WTC11 (cell line): ENCODE measurements at regions not wholly inside any gene's neighbourhood (a gene's known extent, or its start where the extent isn't known, plus 50 kb on each side); places are given as distances from the start of the nearest gene placed in this dataset.

Experiments used
- ELF4 ChIP-seq: sonication (generic); formaldehyde crosslinking; IDR thresholded peaks from 2 replicates; pipeline ENCODE4 v1.8.1; 2022; ENCODE audit warnings: low read depth, mild to moderate bottlenecking, moderate library complexity, missing genetic modification reagents
- ESRRA ChIP-seq: sonication (generic); formaldehyde crosslinking; IDR thresholded peaks from 2 replicates; pipeline ENCODE4 v1.8.1; 2022; ENCODE audit warnings: mild to moderate bottlenecking, missing genetic modification reagents, borderline replicate concordance
- JUN ChIP-seq: sonication (generic); formaldehyde crosslinking; IDR thresholded peaks from 2 replicates; pipeline ENCODE4 v1.8.0; 2023; ENCODE audit warnings: mild to moderate bottlenecking, missing genetic modification reagents
- SOX15 ChIP-seq: fragments of 250-450 bp; sonication (Bioruptor Pico); IDR thresholded peaks from 2 replicates; pipeline ENCODE4 v1.9.0; 2021; ENCODE audit warnings: mild to moderate bottlenecking
- SP1 ChIP-seq: sonication (generic); formaldehyde crosslinking; conservative IDR thresholded peaks from 2 replicates; pipeline ENCODE4 v1.8.1; 2022; ENCODE audit warnings: missing genetic modification reagents
- TP53 ChIP-seq: sonication (generic); formaldehyde crosslinking; IDR thresholded peaks from 2 replicates; pipeline ENCODE4 v1.8.1; 2023; ENCODE audit warnings: mild to moderate bottlenecking, missing genetic modification reagents
- ZNF232 ChIP-seq: sonication (generic); formaldehyde crosslinking; IDR thresholded peaks from 2 replicates; pipeline ENCODE4 v1.8.0; 2022; ENCODE audit warnings: mild to moderate bottlenecking, missing genetic modification reagents
- TF ChIP-seq, protein P1 (sequence below): sonication (generic); formaldehyde crosslinking; IDR thresholded peaks from 2 replicates; pipeline ENCODE4 v1.8.0; 2022; ENCODE audit warnings: mild to moderate bottlenecking, missing genetic modification reagents
- TF ChIP-seq, protein P2 (sequence below): fragments of 200-600 bp; IDR thresholded peaks from 2 replicates; pipeline ENCODE4 v1.8.0; 2022; ENCODE audit warnings: antibody characterized with exemption
- TF ChIP-seq, protein P3 (sequence below): sonication (generic); formaldehyde crosslinking; IDR thresholded peaks from 2 replicates; pipeline ENCODE4 v1.8.1; 2023; ENCODE audit warnings: mild to moderate bottlenecking, missing genetic modification reagents
- TF ChIP-seq, protein P4 (sequence below): sonication (generic); formaldehyde crosslinking; conservative IDR thresholded peaks from 2 replicates; pipeline ENCODE4 v1.8.1; 2022; ENCODE audit warnings: mild to moderate bottlenecking, missing genetic modification reagents

DNA sequence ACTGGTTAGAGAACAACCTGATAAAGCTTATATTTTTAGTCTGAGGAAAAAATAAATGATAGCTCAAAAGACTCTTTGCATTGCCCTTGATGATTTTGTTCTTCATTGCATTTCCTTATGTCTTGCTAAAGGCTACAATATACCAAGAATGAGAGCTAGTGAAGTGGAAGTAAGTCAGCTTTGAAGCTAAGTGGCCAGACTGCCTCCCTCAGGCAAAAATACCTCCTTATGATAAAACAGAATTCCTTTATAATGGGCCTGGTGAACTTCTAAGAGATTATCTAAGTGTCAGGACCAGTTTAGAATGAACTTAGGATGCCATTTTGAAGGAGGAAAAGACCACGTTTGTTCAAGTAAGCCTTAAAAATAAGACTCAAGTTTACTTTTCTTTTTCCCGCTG is 678.4 kb downstream of the ROBO2 start:
- TF ChIP-seq, protein P1, sequence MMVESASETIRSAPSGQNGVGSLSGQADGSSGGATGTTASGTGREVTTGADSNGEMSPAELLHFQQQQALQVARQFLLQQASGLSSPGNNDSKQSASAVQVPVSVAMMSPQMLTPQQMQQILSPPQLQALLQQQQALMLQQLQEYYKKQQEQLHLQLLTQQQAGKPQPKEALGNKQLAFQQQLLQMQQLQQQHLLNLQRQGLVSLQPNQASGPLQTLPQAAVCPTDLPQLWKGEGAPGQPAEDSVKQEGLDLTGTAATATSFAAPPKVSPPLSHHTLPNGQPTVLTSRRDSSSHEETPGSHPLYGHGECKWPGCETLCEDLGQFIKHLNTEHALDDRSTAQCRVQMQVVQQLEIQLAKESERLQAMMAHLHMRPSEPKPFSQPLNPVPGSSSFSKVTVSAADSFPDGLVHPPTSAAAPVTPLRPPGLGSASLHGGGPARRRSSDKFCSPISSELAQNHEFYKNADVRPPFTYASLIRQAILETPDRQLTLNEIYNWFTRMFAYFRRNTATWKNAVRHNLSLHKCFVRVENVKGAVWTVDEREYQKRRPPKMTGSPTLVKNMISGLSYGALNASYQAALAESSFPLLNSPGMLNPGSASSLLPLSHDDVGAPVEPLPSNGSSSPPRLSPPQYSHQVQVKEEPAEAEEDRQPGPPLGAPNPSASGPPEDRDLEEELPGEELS (CRISPR knock-in tag), result no peak
- TF ChIP-seq, protein P2, sequence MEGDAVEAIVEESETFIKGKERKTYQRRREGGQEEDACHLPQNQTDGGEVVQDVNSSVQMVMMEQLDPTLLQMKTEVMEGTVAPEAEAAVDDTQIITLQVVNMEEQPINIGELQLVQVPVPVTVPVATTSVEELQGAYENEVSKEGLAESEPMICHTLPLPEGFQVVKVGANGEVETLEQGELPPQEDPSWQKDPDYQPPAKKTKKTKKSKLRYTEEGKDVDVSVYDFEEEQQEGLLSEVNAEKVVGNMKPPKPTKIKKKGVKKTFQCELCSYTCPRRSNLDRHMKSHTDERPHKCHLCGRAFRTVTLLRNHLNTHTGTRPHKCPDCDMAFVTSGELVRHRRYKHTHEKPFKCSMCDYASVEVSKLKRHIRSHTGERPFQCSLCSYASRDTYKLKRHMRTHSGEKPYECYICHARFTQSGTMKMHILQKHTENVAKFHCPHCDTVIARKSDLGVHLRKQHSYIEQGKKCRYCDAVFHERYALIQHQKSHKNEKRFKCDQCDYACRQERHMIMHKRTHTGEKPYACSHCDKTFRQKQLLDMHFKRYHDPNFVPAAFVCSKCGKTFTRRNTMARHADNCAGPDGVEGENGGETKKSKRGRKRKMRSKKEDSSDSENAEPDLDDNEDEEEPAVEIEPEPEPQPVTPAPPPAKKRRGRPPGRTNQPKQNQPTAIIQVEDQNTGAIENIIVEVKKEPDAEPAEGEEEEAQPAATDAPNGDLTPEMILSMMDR, result no peak
- TF ChIP-seq ESRRA, result no peak
- TF ChIP-seq, protein P3, sequence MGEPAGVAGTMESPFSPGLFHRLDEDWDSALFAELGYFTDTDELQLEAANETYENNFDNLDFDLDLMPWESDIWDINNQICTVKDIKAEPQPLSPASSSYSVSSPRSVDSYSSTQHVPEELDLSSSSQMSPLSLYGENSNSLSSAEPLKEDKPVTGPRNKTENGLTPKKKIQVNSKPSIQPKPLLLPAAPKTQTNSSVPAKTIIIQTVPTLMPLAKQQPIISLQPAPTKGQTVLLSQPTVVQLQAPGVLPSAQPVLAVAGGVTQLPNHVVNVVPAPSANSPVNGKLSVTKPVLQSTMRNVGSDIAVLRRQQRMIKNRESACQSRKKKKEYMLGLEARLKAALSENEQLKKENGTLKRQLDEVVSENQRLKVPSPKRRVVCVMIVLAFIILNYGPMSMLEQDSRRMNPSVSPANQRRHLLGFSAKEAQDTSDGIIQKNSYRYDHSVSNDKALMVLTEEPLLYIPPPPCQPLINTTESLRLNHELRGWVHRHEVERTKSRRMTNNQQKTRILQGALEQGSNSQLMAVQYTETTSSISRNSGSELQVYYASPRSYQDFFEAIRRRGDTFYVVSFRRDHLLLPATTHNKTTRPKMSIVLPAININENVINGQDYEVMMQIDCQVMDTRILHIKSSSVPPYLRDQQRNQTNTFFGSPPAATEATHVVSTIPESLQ (CRISPR knock-in tag), result no peak
- TF ChIP-seq ELF4 (CRISPR knock-in tag), result no peak
- TF ChIP-seq SP1 (CRISPR knock-in tag), result no peak
- no peak for TF ChIP-seq JUN (CRISPR knock-in tag)
- TF ChIP-seq, protein P4, sequence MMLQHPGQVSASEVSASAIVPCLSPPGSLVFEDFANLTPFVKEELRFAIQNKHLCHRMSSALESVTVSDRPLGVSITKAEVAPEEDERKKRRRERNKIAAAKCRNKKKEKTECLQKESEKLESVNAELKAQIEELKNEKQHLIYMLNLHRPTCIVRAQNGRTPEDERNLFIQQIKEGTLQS (CRISPR knock-in tag), result no peak
- no peak for TF ChIP-seq ZNF232
- TF ChIP-seq TP53 (CRISPR knock-in tag), result no peak
- TF ChIP-seq SOX15 (CRISPR knock-in tag), result no peak
